Kidney tubule cell (primary cell): ENCODE measurements at regions not wholly inside any gene's neighbourhood (a gene's known extent, or its start where the extent isn't known, plus 50 kb on each side); places are given as distances from the start of the nearest gene placed in this dataset.
"Not testable (repeated sequence)": the region's sequence is repeated elsewhere in the genome, so short reads cannot be mapped to it uniquely, and the experiment has no call there.

Source experiments
- DNase-seq: peaks from one replicate; pipeline ENCODE4 v3.0.0-alpha.2; 2018; ENCODE audit warnings: low spot score

DNA sequence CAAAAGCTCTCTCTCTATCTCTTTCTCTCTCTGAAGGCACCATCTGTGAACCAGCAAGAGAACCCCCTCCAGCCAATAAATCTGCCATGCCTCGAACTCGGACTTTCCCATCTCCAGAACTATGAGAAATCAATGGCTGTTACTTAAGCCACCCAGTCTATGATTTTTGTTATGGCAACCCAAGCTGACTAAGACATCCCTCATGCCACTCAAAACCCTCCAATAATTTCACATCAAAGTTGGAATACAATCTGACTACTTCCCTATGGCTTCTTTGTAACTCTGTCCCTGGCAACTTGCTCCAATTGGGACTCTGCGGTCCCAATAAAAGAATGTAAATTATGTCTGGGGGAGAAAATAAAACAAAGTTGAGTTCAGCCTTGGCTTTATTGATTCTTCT, 265.7 kb downstream of the SHOX start:
- DNase-seq: no peak

DNA sequence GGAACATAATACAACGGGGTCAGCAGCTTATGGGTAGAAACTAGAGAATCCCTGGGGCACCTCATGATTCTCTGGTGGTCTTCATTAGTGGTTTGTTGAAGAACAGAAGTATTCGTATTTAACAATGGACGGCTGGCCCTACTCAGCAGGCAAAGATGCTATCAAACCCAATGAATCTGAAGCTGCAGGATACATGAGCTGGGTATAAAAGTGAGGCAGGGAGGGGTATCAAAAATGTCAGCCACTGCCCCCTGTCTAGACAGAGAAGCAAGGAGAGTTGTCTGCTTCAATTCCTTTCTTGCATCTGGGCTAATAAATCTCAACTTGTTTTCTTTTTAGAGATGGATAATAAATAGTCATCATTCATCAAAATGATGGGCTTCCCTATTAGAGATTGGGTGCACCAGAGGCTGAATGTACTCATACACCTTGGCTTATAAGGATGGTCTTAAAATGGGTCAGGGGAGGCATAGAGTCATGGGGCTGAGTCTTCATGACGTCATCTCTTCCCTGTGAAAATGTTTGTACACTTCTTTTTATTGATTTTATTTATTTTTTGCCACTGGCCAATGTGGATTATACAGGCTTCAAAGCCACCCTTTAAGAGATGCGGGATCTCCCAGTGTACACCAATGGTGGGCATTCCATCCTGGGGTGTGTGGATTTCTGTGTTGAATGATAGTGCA, 259.5 kb downstream of the SHOX start:
- no peak for DNase-seq

GRCh38 chrX:887724-888123, 257.1 kb downstream of the SHOX start:
- DNase-seq: not testable (repeated sequence)

DNA sequence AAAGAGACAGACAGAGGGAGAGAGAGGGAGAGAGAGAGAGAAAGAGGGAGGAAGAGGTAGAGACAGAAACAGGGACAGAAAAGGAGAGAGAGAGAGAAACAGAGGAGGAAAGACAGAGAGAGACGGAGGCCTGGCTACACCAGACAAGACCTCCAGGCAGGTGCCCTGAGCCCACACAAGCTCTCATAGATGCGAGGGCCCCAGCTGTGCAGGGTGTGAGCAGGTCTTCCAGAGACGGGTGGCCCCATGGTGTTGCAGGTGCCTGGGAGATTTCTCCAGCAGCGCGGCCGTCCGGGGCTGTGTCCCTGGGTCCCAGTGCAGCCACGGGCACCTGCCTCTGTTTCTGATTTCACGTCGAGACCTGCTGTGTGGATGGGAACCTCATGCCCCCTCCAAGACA, 253.0 kb downstream of the SHOX start:
- DNase-seq: no peak

- DNase-seq: not testable (repeated sequence)
Measured at GRCh38 chrX:879756-880698, 249.4 kb downstream of the SHOX start.

DNA sequence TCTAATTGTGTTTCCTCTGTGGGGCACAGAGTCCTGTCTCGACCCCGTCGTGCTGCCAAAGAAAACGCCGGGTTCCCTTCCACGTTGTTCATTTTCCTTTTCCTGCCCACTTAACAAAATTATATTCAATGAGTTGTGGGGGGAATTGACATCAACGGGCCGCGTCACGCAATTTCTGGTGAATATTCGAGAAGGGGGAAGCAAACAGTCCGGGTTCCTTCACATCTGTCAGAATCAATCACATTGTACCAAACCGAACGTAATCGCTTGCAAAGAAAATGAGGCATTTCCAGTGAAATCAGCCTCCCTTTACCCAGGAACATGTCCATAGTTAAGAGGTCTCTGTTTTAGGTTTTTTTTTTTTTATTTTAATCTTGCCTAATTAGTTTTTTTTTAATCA, 243.5 kb downstream of the SHOX start:
- DNase-seq: no peak

GRCh38 chrX:873016-873415, 242.4 kb downstream of the SHOX start:
- DNase-seq: no peak

DNA sequence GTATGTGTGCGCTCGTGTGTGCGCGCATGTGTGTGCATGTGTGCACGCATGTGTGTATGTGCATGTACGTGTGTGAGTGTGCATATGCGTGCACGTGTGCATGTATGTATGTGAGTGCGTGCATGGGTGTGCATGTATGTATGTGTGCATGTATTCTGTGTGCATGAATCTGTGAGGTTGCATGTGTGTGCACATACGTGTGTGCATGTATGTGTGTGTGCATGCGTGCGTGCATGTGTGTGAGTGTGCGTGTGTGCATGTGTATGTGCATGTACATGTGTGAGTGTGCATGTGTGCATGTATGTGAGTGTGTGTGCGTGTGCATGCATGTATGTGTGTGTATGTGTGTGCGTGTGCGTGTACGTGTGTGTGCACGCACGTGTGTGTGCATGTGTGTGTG, 241.5 kb downstream of the SHOX start:
- no peak for DNase-seq

- DNase-seq: no peak
Measured at GRCh38 chrX:871626-872025, 241.0 kb downstream of the SHOX start.

- no peak for DNase-seq
Measured at GRCh38 chrX:867966-868647, 237.5 kb downstream of the SHOX start.

DNA sequence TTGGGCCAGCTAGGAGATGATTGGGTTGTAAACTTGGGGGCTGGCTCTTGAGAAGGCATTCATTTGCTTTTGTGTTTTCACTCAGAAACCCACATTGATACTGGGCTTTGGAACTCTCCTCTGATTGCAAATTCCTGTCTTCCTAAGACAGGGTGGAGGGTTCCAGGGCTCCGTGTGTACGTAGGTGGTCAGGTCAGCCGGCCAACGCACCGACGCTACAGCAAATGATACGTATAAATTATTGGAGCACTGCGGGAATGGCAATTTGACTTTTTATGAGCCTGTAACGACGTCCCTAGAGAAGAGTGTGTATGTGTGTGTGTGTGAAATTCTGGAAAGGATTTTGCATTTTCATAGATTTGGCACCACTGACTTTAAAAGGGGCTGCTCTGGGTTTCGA, 236.9 kb downstream of the SHOX start:
- no peak for DNase-seq

DNA sequence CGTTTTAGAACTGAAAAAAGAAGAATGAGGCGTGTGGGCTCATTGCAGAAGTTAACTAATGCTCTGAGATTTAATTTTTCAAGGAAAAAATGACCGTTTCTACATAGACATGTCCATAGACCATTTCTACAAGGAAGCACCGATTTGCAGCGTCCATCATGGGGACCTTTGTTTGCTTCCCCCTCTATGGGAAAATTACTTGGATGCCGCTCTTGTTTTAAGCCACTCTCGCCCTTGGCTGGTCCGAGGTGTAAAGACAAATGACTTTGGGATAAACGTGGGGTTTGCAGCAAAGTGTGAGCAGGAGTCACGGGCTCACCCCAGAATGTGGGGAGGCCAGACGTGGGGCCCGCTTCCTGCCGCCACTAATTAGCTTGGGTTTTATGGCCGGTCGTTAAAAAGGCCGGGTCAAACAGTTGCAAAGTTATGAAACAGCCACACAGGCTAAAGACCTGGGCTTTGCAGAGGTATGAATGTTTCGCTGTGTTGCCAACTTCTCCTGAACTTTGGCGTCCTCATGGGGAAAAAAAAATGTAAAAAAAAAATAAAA, 235.9 kb downstream of the SHOX start:
- no peak for DNase-seq

GRCh38 chrX:865422-865821, 234.8 kb downstream of the SHOX start:
- no peak for DNase-seq

DNA sequence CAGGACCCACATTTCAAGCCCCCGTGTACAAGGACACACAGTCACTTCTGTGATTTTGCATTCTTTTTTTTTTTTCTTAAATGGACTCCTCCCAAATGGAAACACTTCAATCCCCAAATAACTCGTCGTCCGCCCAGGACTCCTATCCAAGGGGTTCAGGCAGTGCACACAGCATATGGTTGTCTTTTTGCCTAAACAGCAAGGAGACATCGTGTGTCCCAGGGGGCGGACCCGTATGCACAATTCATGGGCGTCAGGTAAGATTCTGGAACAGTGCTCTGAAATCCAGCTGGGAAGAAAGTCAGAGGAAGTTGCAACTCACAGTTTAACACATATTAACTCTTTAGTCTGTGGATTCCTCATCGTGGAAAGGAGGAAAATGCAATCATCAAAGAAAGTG, 231.3 kb downstream of the SHOX start:
- no peak for DNase-seq

DNA sequence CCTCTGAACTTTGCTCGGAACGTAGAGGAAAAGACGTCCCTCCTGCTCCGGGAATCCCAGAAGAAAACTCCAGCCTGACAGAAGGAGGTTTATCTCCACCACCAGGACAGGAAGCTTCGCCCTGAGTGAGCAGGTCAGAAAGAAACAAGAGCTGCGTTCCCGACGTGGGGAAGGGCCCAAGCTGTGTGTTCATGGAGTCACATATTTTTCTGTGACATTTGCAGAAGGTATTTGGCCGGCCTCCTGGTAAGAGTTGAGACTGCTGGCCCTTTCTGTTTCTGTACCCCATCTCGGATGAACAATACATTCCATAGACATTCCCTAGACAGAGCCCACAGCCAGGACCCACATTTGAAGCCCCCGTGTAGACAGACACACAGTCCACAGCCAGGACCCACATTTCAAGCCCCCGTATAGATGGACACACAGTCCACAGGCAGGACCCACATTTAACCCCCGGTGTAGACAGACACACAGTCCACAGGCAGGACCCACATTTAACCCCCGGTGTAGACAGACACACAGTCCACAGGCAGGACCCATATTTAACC, 230.8 kb downstream of the SHOX start:
- no peak for DNase-seq

- no peak for DNase-seq
Measured at GRCh38 chrX:859329-859728, 228.7 kb downstream of the SHOX start.

- DNase-seq: no peak
Measured at GRCh38 chrX:858542-859078, 228.0 kb downstream of the SHOX start.

DNA sequence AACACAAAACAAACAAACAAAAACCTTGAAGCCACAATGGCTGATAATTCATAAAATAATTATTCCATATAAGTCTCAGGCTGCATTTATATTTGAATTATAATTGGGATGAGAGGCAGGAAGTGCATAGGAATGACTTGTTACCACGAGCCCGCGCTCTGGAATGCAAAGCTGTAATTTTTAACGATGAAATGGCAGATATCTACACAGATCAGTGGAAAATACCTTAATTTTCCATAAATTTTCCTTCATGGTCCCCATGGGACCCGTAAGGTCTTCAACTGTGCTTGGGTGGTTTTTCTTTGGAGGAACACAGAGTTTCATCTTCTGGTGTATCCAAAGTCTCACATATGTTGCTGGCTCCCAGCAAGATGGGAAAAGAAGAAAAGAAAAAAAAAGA, 226.8 kb downstream of the SHOX start:
- DNase-seq: no peak

- no peak for DNase-seq
Measured at GRCh38 chrX:856566-857290, 226.1 kb downstream of the SHOX start.

GRCh38 chrX:853304-853703, 222.7 kb downstream of the SHOX start:
- no peak for DNase-seq

- DNase-seq: no peak
Measured at GRCh38 chrX:850471-850916, 219.9 kb downstream of the SHOX start.
